SK-N-SH (cell line): ENCODE measurements at regions not wholly inside any gene's neighbourhood (a gene's known extent, or its start where the extent isn't known, plus 50 kb on each side); places are given as distances from the start of the nearest gene placed in this dataset.

ENCODE experiments used
- CTCF ChIA-PET: fragments of 300-600, 350-600 bp; formaldehyde crosslinking; extraction: SDS; loops from one replicate; lab custom pipeline; 2021; lab: Yijun Ruan, JAX
- POLR2A ChIA-PET: fragments of 350-600 bp; sonication (Branson Sonifier 250); formaldehyde crosslinking; extraction: SDS; loops from one replicate; lab custom pipeline; 2020; ENCODE audit warnings: antibody characterized with exemption, inconsistent platforms; lab: Yijun Ruan, JAX
- DNase-seq: peaks from one replicate; pipeline ENCODE4 v3.0.0; 2012
- H2AFZ ChIP-seq: fragments of 200-600 bp; sonication (generic); 2 replicates; pipeline ENCODE4 v1.8.1; 2016; ENCODE audit warnings: antibody characterized with exemption, mild to moderate bottlenecking, low read depth
- H3F3A ChIP-seq: fragments of 200-600 bp; sonication (generic); replicated peaks from 2 replicates; pipeline ENCODE3; 2016; ENCODE audit warnings: antibody characterized with exemption, mild to moderate bottlenecking; ENCODE audit not compliant: insufficient read depth
- H3K27ac ChIP-seq, 2 experiments: fragments of 200-500 bp in 1 of 2; fragments of 200-600 bp in 1 of 2; sonication (Bioruptor generic) in 1 of 2; sonication (generic), shearing (Covaris generic) in 1 of 2; 2 replicates each; pipeline versions ENCODE4 v1.5.1 to v1.6.1; 2014 to 2016; ENCODE audit warnings: low read depth in 2 of 2, inconsistent platforms in 1 of 2, low read length in 1 of 2, mild to moderate bottlenecking in 1 of 2, mixed read lengths in 1 of 2
- H3K27me3 ChIP-seq: fragments of 200-600 bp; sonication (generic), shearing (Covaris generic); 2 replicates; pipeline ENCODE4 v1.6.1; 2016; ENCODE audit warnings: mixed run types; ENCODE audit not compliant: insufficient read depth
- H3K36me3 ChIP-seq, 2 experiments: fragments of 200-500 bp in 1 of 2; fragments of 200-600 bp in 1 of 2; sonication (Bioruptor generic) in 1 of 2; sonication (generic) in 1 of 2; replicated peaks in 1 of 2; 2 replicates each; pipeline versions ENCODE3 to v1.5.1; 2014 to 2016; ENCODE audit warnings: low read length in 1 of 2, mild to moderate bottlenecking in 1 of 2; ENCODE audit not compliant: insufficient read depth in 2 of 2, control insufficient read depth in 1 of 2
- H3K4me1 ChIP-seq, 2 experiments: fragments of 200-500 bp in 1 of 2; fragments of 200-600 bp in 1 of 2; sonication (Bioruptor generic) in 1 of 2; sonication (generic), shearing (Covaris generic) in 1 of 2; 2 replicates each; pipeline versions ENCODE4 v1.5.1 to v1.6.1; 2014 to 2016; ENCODE audit warnings: low read depth in 1 of 2, low read length in 1 of 2, mixed run types in 1 of 2; ENCODE audit not compliant: insufficient read depth in 2 of 2, control insufficient read depth in 1 of 2
- H3K4me2 ChIP-seq: fragments of 200-600 bp; sonication (generic), shearing (Covaris generic); 2 replicates; pipeline ENCODE4 v1.6.1; 2017; ENCODE audit warnings: mixed run types
- H3K4me3 ChIP-seq, 2 experiments: fragments of 200-500 bp in 1 of 2; fragments of 200-600 bp in 1 of 2; sonication (Bioruptor generic) in 1 of 2; sonication (generic), shearing (Covaris generic) in 1 of 2; 2 replicates each; pipeline versions ENCODE4 v1.5.1 to v1.8.1; 2014 to 2016; ENCODE audit warnings: low read depth in 2 of 2, inconsistent platforms in 1 of 2, low read length in 1 of 2, mild to moderate bottlenecking in 1 of 2, mixed read lengths in 1 of 2, moderate library complexity in 1 of 2
- H3K79me2 ChIP-seq: fragments of 200-600 bp; sonication (generic); 2 replicates; pipeline ENCODE4 v1.8.1; 2017; ENCODE audit warnings: mild to moderate bottlenecking; ENCODE audit not compliant: insufficient read depth
- H3K9ac ChIP-seq: fragments of 200-600 bp; sonication (generic); 2 replicates; pipeline ENCODE4 v1.6.1; 2017; ENCODE audit warnings: mixed run types
- H3K9me2 ChIP-seq: fragments of 200-600 bp; sonication (generic); 2 replicates; pipeline ENCODE4 v1.6.1; 2017; ENCODE audit warnings: mixed run types
- H3K9me3 ChIP-seq: fragments of 200-600 bp; sonication (generic); 2 replicates; pipeline ENCODE4 v1.6.1; 2017; ENCODE audit warnings: mixed run types, mild to moderate bottlenecking, moderate library complexity
- H4K20me1 ChIP-seq: fragments of 200-600 bp; sonication (generic); 2 replicates; pipeline ENCODE4 v1.6.1; 2017; ENCODE audit warnings: mild to moderate bottlenecking, mixed run types; ENCODE audit not compliant: insufficient read depth
- EP300 ChIP-seq, 2 experiments: IDR thresholded peaks; 2 replicates each; pipeline versions ENCODE4 v1.4.0 to v1.6.1; 2012; ENCODE audit warnings: borderline replicate concordance in 1 of 2, low read depth in 1 of 2, low read length in 1 of 2
- FOSL2 ChIP-seq: IDR thresholded peaks from 2 replicates; pipeline ENCODE4 v1.4.0; 2012; ENCODE audit warnings: low read depth, mild to moderate bottlenecking, moderate library complexity, borderline replicate concordance
- FOXM1 ChIP-seq: IDR thresholded peaks from 2 replicates; pipeline ENCODE4 v1.4.0; 2012; ENCODE audit warnings: low read depth, mild to moderate bottlenecking
- GABPA ChIP-seq: IDR thresholded peaks from 2 replicates; pipeline ENCODE4 v1.4.0; 2012; ENCODE audit warnings: low read depth, mild to moderate bottlenecking
- IRF3 ChIP-seq: fragments of 150-350 bp; IDR thresholded peaks from 2 replicates; pipeline ENCODE4 v1.6.1; 2016; ENCODE audit warnings: mild to moderate bottlenecking, low read depth, low read length
- JUND ChIP-seq: IDR thresholded peaks from 2 replicates; pipeline ENCODE4 v1.4.0; 2012
- MAX ChIP-seq: IDR thresholded peaks from 2 replicates; pipeline ENCODE4 v1.4.0; 2012; ENCODE audit warnings: low read depth
- MEF2A ChIP-seq: IDR thresholded peaks from 2 replicates; pipeline ENCODE4 v1.4.0; 2012; ENCODE audit warnings: low read depth, borderline replicate concordance
- MXI1 ChIP-seq: IDR thresholded peaks from 2 replicates; pipeline ENCODE4 v1.6.1; 2012; ENCODE audit warnings: mild to moderate bottlenecking, low read depth, low read length, improper control_type of control experiment
- NFIC ChIP-seq: IDR thresholded peaks from 2 replicates; pipeline ENCODE4 v1.4.0; 2012; ENCODE audit warnings: borderline replicate concordance
- NRF1 ChIP-seq: IDR thresholded peaks from 2 replicates; pipeline ENCODE4 v1.6.1; 2012; ENCODE audit warnings: low read depth, mild to moderate bottlenecking, low read length
- POLR2AphosphoS5 ChIP-seq: IDR thresholded peaks from 2 replicates; pipeline ENCODE4 v1.6.1; 2012; ENCODE audit warnings: low read depth, low read length
- RAD21 ChIP-seq: IDR thresholded peaks from 2 replicates; pipeline ENCODE4 v1.6.1; 2012; ENCODE audit warnings: mild to moderate bottlenecking, low read length
- RCOR1 ChIP-seq: fragments of 150-350 bp; IDR thresholded peaks from 2 replicates; pipeline ENCODE4 v1.6.1; 2017; ENCODE audit warnings: antibody characterized with exemption, low read length
- RXRA ChIP-seq: IDR thresholded peaks from 2 replicates; pipeline ENCODE4 v1.4.0; 2012; ENCODE audit warnings: low read depth, mild to moderate bottlenecking, borderline replicate concordance
- TCF12 ChIP-seq: IDR thresholded peaks from 2 replicates; pipeline ENCODE4 v1.4.0; 2012
- TEAD4 ChIP-seq: IDR thresholded peaks from 2 replicates; pipeline ENCODE4 v1.4.0; 2012; ENCODE audit warnings: mild to moderate bottlenecking, borderline replicate concordance; ENCODE audit not compliant: insufficient read depth
- YY1 ChIP-seq: IDR thresholded peaks from 2 replicates; pipeline ENCODE4 v1.4.0; 2012; ENCODE audit warnings: low read depth, mild to moderate bottlenecking
- ZBTB33 ChIP-seq: IDR thresholded peaks from 2 replicates; pipeline ENCODE4 v1.4.0; 2012; ENCODE audit warnings: low read depth, borderline replicate concordance
- WGBS: methylation state at CpG from one replicate; pipeline ENCODE4 v1.1.6; 2017; ENCODE audit warnings: low lambda C conversion rate; 5-methylcytosine and 5-hydroxymethylcytosine counted together
- TF ChIP-seq, protein P1 (sequence below): fragments of 150-350 bp; IDR thresholded peaks from 2 replicates; pipeline ENCODE4 v1.6.1; 2017; ENCODE audit warnings: antibody characterized with exemption, low read length, low read depth, borderline replicate concordance
- TF ChIP-seq, protein P2 (sequence below): IDR thresholded peaks from 2 replicates; pipeline ENCODE4; 2012

DNA sequence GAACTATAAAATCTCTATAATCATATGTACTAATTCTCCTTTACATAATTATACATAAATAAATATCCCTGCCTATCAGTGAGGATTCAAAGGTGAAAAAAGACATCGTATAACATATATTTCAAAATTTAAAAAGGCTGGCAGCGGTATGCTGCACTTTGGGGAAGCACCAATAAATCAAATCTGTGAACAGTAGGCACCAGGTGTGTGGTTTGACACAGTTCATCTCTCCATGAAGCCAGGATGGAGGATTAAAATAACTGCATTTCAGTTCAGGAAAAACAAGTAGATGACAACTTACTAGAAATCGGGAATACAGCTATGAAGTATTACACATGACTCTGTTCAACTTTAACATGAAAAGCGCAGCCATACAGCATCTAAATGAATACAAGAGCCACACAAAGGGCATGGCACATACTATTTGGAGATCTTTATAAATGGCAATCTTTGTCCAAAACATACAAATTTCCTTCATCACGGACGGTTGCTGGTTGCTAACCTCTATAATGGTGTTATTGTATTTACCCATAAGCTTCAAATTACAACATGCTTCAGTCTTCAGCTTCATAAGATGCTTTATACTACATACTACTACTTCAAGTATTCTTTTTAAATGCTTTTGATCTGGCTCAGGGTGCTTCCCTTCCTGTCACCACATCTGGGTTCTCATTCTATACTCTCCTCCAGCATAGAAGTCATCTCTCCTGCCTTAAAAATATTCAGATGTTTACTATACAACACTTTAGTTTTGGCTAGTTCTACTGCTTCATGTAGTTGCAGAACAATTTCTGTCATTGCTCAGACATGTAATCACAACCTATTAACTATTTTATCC is 128.7 kb downstream of the KLF12 start:
- peaks cover 0 to 4% of the 10 kb centered on the region in 2 experiments; a peak in 1 of 4 replicates for H3K4me1 ChIP-seq
- no peak for TF ChIP-seq MEF2A
- no peak for TF ChIP-seq RXRA
- TF ChIP-seq EP300 (IDR thresholded peaks at IDR 0.05; ENCODE audit: borderline replicate concordance in 1 of 2, low read depth in 1 of 2, low read length in 1 of 2), result no peak
- TF ChIP-seq, protein P1, sequence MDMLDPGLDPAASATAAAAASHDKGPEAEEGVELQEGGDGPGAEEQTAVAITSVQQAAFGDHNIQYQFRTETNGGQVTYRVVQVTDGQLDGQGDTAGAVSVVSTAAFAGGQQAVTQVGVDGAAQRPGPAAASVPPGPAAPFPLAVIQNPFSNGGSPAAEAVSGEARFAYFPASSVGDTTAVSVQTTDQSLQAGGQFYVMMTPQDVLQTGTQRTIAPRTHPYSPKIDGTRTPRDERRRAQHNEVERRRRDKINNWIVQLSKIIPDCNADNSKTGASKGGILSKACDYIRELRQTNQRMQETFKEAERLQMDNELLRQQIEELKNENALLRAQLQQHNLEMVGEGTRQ, result no peak
- no peak for TF ChIP-seq FOSL2
- TF ChIP-seq, all 33 proteins: peak for 0
- Histone ChIP-seq H3K9ac (no peak overlapping the region), H3K79me2 (0 out of 2 replicates have a peak, but pooled peaks cover 16% of the 10 kb centered on the region), H3K27ac (no peak overlapping the region), H3K4me2 (no peak overlapping the region), H3K9me2 (no peaks in the 10 kb centered on the region), H3K4me3 (no peak overlapping the region), H4K20me1 (peaks cover 4% of the 10 kb centered on the region; the same call in 1 of the 2 replicates), H2AFZ (no peak overlapping the region), H3K36me3 (peaks cover 0 to 2% of the 10 kb centered on the region in 2 experiments), H3K9me3 (no peaks in the 10 kb centered on the region), H3K27me3 (no peaks in the 10 kb centered on the region), H3F3A (no peaks in the 10 kb centered on the region)
- DNase-seq, result no peak
- WGBS, result 97% methylated on average over 6 of the region's 6 CpGs
- CTCF ChIA-PET, result no interaction called here
- POLR2A ChIA-PET, result no interaction called here

GRCh38 chr13:74004109-74004508 is 130.1 kb downstream of the KLF12 start:
- H3K9ac ChIP-seq, result no peak overlapping the region
- H3K27ac ChIP-seq, result no peak overlapping the region
- no peaks in the 10 kb centered on the region for H3K9me2 ChIP-seq
- TF ChIP-seq GABPA, result no peak
- no peak for TF ChIP-seq TCF12
- no peak for TF ChIP-seq RAD21
- no peak for TF ChIP-seq NRF1
- no peak for TF ChIP-seq IRF3
- TF ChIP-seq MAX, result no peak
- no peak for TF ChIP-seq JUND
- no peak for TF ChIP-seq FOSL2
- no peak for TF ChIP-seq NFIC
- TF ChIP-seq ZBTB33, result no peak
- TF ChIP-seq FOXM1, result no peak
- TF ChIP-seq MEF2A, result no peak
- TF ChIP-seq RCOR1, result no peak
- no peak for TF ChIP-seq YY1
- no peak for TF ChIP-seq POLR2AphosphoS5
- TF ChIP-seq RXRA, result no peak
- TF ChIP-seq TEAD4, result no peak
- no peak for TF ChIP-seq MXI1
- TF ChIP-seq, protein P2, sequence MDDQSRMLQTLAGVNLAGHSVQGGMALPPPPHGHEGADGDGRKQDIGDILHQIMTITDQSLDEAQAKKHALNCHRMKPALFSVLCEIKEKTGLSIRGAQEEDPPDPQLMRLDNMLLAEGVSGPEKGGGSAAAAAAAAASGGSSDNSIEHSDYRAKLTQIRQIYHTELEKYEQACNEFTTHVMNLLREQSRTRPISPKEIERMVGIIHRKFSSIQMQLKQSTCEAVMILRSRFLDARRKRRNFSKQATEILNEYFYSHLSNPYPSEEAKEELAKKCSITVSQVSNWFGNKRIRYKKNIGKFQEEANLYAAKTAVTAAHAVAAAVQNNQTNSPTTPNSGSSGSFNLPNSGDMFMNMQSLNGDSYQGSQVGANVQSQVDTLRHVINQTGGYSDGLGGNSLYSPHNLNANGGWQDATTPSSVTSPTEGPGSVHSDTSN, result no peak
- POLR2A ChIA-PET, result no interaction called here
- H3F3A ChIP-seq, result no peaks in the 10 kb centered on the region
- peaks cover 0 to 4% of the 10 kb centered on the region in 2 experiments; a peak in 1 of 4 replicates for H3K4me1 ChIP-seq
- no peaks in the 10 kb centered on the region for H3K9me3 ChIP-seq
- no peak overlapping the region for H3K4me3 ChIP-seq
- H3K27me3 ChIP-seq, result no peaks in the 10 kb centered on the region
- H3K79me2 ChIP-seq, result peaks cover 16% of the 10 kb centered on the region; the same call in 1 of the 2 replicates
- CTCF ChIA-PET, result no interaction called here
- H2AFZ ChIP-seq, result no peak overlapping the region
- H4K20me1 ChIP-seq, result peaks cover 4% of the 10 kb centered on the region; the same call in 1 of the 2 replicates
- DNase-seq, result no peak
- 96% methylated on average over 2 of the region's 2 CpGs for WGBS
- H3K36me3 ChIP-seq, result peaks cover 0 to 2% of the 10 kb centered on the region in 2 experiments
- H3K4me2 ChIP-seq, result no peak overlapping the region
